ENCODE measurements at regions not wholly inside any gene's neighbourhood (a gene's known extent, or its start where the extent isn't known, plus 50 kb on each side); places are given as distances from the start of the nearest gene placed in this dataset.
"Not testable (repeated sequence)": the region's sequence is repeated elsewhere in the genome, so short reads cannot be mapped to it uniquely, and the experiment has no call there.

- no peak for TF ChIP-seq ZBTB43 (CRISPR knock-in tag; IDR thresholded peaks at IDR 0.05)
- no peak for TF ChIP-seq GABPB1 (CRISPR knock-in tag; IDR thresholded peaks at IDR 0.05)
- no peak for TF ChIP-seq SMAD4 (CRISPR knock-in tag; IDR thresholded peaks at IDR 0.05)
- no peak for TF ChIP-seq SOX15 (CRISPR knock-in tag; IDR thresholded peaks at IDR 0.05)
- TF ChIP-seq FOXP1 (CRISPR knock-in tag; IDR thresholded peaks at IDR 0.05; ENCODE audit: borderline replicate concordance) = no peak
- no peak for TF ChIP-seq AFF4 (CRISPR knock-in tag; IDR thresholded peaks at IDR 0.05; ENCODE audit: borderline replicate concordance)
- no peak for TF ChIP-seq ELF4 (CRISPR knock-in tag; IDR thresholded peaks at IDR 0.05; ENCODE audit: low read depth)
- no peak for TF ChIP-seq E2F5 (CRISPR knock-in tag; IDR thresholded peaks at IDR 0.05)
Measured at GRCh38 chrX:73913580-73913979, 61.1 kb upstream of the XIST start (continued).

GRCh38 chrX:73911946-73912345, 59.4 kb upstream of the XIST start:
- peaks cover 23% of the 10 kb centered on the region for H3K4me1 Mint-ChIP-seq
- H3K36me3 Mint-ChIP-seq; H3K9me3 Mint-ChIP-seq; DNase-seq (ENCODE audit: low spot score); ATAC-seq; H3K4me3 Mint-ChIP-seq; POLR2A ChIA-PET; H3K27ac Mint-ChIP-seq; H3K27me3 Mint-ChIP-seq (ENCODE audit: low read depth): not testable (repeated sequence)
- CTCF ChIA-PET = interaction anchor here (1.2 kb wide), 1 partner anchor 9 kb away, joined by 3 read pairs; no protein-coding TSS in a partner anchor

- POLR2A ChIA-PET; DNase-seq (ENCODE audit: low spot score); CTCF ChIA-PET; H3K4me1 Mint-ChIP-seq; ATAC-seq; H3K27ac Mint-ChIP-seq; H3K27me3 Mint-ChIP-seq (ENCODE audit: low read depth); H3K4me3 Mint-ChIP-seq: not testable (repeated sequence)
- Mint-ChIP-seq H3K36me3 (peaks cover 14% of the 10 kb centered on the region), H3K9me3 (peaks cover 17% of the 10 kb centered on the region)
Measured at GRCh38 chrX:73905749-73906374, 53.3 kb upstream of the XIST start.

- no peaks in the 10 kb centered on the region for H3K4me1 Mint-ChIP-seq
- H3K36me3 Mint-ChIP-seq = peaks cover 14% of the 10 kb centered on the region
- CTCF ChIA-PET = no interaction called here
- no peaks in the 10 kb centered on the region; the same call in 1 of the 2 replicates for H3K27me3 Mint-ChIP-seq (ENCODE audit: low read depth)
- DNase-seq (ENCODE audit: low spot score) (no peak), ATAC-seq (no peak)
- H3K9me3 Mint-ChIP-seq = peaks cover 19% of the 10 kb centered on the region
- no peak overlapping the region for H3K27ac Mint-ChIP-seq
- no peak overlapping the region for H3K4me3 Mint-ChIP-seq
- POLR2A ChIA-PET = no interaction called here
- TF ChIP-seq IRF2 (CRISPR knock-in tag; IDR thresholded peaks at IDR 0.05; ENCODE audit: borderline replicate concordance, low read depth) (no peak), KAT7 (CRISPR knock-in tag; IDR thresholded peaks at IDR 0.05; ENCODE audit: borderline replicate concordance) (no peak), SP1 (CRISPR knock-in tag; conservative IDR thresholded peaks at IDR 0.05) (no peak), CTCF (IDR thresholded peaks at IDR 0.05) (no peak), GABPB1 (CRISPR knock-in tag; IDR thresholded peaks at IDR 0.05) (no peak), PREB (CRISPR knock-in tag; IDR thresholded peaks at IDR 0.05; ENCODE audit: borderline replicate concordance) (no peak), ERG (CRISPR knock-in tag; IDR thresholded peaks at IDR 0.05) (no peak), HMGA2 (CRISPR knock-in tag; IDR thresholded peaks at IDR 0.05) (no peak), E2F1 (CRISPR knock-in tag; IDR thresholded peaks at IDR 0.05) (no peak), MLX (CRISPR knock-in tag; IDR thresholded peaks at IDR 0.05) (no peak)
Measured at GRCh38 chrX:73903941-73904340, 51.4 kb upstream of the XIST start.
